ENCODE measurements at regions not wholly inside any gene's neighbourhood (a gene's known extent, or its start where the extent isn't known, plus 50 kb on each side); places are given as distances from the start of the nearest gene placed in this dataset.

- TF ChIP-seq POU6F1 (CRISPR knock-in tag; IDR thresholded peaks at IDR 0.05; ENCODE audit: borderline replicate concordance, low read depth) (no peak), ZNF70 (CRISPR knock-in tag; IDR thresholded peaks at IDR 0.05) (no peak), PATZ1 (CRISPR knock-in tag; IDR thresholded peaks at IDR 0.05; ENCODE audit: borderline replicate concordance) (no peak), ZFP30 (CRISPR knock-in tag; IDR thresholded peaks at IDR 0.05) (no peak), CSRNP3 (CRISPR knock-in tag; IDR thresholded peaks at IDR 0.05) (no peak), PPARA (CRISPR knock-in tag; IDR thresholded peaks at IDR 0.05; ENCODE audit: borderline replicate concordance) (no peak), ARNTL (CRISPR knock-in tag; IDR thresholded peaks at IDR 0.05; ENCODE audit: borderline replicate concordance, low read depth) (no peak), ZFP3 (CRISPR knock-in tag; IDR thresholded peaks at IDR 0.05) (no peak)
Measured at GRCh38 chr2:147368306-147368705, 476.5 kb upstream of the ACVR2A start.
